OCI-LY1 (cell line): ENCODE measurements at regions not wholly inside any gene's neighbourhood (a gene's known extent, or its start where the extent isn't known, plus 50 kb on each side); places are given as distances from the start of the nearest gene placed in this dataset.

Experiments
- CTCF ChIP-seq: fragments of 200-600 bp; sonication (generic), shearing (Covaris generic); IDR thresholded peaks from 2 replicates; pipeline ENCODE4 v1.5.1; 2017; ENCODE audit warnings: mild to moderate bottlenecking, antibody characterized with exemption, low read length, moderate library complexity, mixed read lengths
- EZH2 ChIP-seq: fragments of 200-600 bp; sonication (generic), shearing (Covaris generic); IDR thresholded peaks from 2 replicates; pipeline ENCODE4 v1.8.0; 2017; ENCODE audit warnings: borderline replicate concordance, mixed run types, mild to moderate bottlenecking, antibody characterized with exemption, low read length, moderate library complexity, mixed read lengths

- TF ChIP-seq CTCF: no peak
- no peak for TF ChIP-seq EZH2
Measured at GRCh38 chr4:89645482-89645881, 191.5 kb downstream of the SNCA start.
